Loucy (cell line): ENCODE measurements at regions not wholly inside any gene's neighbourhood (a gene's known extent, or its start where the extent isn't known, plus 50 kb on each side); places are given as distances from the start of the nearest gene placed in this dataset.

Experiments
- H2AFZ ChIP-seq: fragments of 200-600 bp; sonication (generic); 2 replicates; pipeline ENCODE4 v1.6.0; 2016; ENCODE audit warnings: antibody characterized with exemption, mild to moderate bottlenecking, low read length, moderate library complexity
- H3F3A ChIP-seq: fragments of 200-600 bp; 2 replicates; pipeline ENCODE4 v1.6.0; 2016; ENCODE audit warnings: antibody characterized with exemption, low read depth, mild to moderate bottlenecking
- H3K27me3 ChIP-seq: fragments of 200-600 bp; sonication (generic); 2 replicates; pipeline ENCODE4 v1.6.1; 2014; ENCODE audit warnings: low read length, mild to moderate bottlenecking; ENCODE audit not compliant: insufficient read depth, poor library complexity, severe bottlenecking
- H3K36me3 ChIP-seq: fragments of 200-600 bp; sonication (generic); 2 replicates; pipeline ENCODE4 v1.6.1; 2016; ENCODE audit warnings: low read length; ENCODE audit not compliant: insufficient read depth
- H3K4me1 ChIP-seq: fragments of 200-600 bp; sonication (generic); 2 replicates; pipeline ENCODE4 v1.5.1; 2014; ENCODE audit warnings: low read length, mild to moderate bottlenecking; ENCODE audit not compliant: insufficient read depth, poor library complexity, severe bottlenecking
- H3K4me2 ChIP-seq: fragments of 200-600 bp; sonication (generic); 2 replicates; pipeline ENCODE4 v1.6.0; 2014; ENCODE audit warnings: antibody characterized with exemption, low read length, low read depth, mild to moderate bottlenecking; ENCODE audit not compliant: poor library complexity, severe bottlenecking
- H3K4me3 ChIP-seq: fragments of 200-600 bp; sonication (generic); 2 replicates; pipeline ENCODE4 v1.5.1; 2014; ENCODE audit warnings: low read length, mild to moderate bottlenecking, mixed read lengths; ENCODE audit not compliant: poor library complexity, severe bottlenecking
- H3K79me2 ChIP-seq: fragments of 200-600 bp; sonication (generic); 2 replicates; pipeline ENCODE4 v1.6.1; 2014; ENCODE audit warnings: low read length; ENCODE audit not compliant: insufficient read depth
- H3K9ac ChIP-seq: fragments of 200-600 bp; sonication (generic); 2 replicates; pipeline ENCODE4 v1.6.0; 2014; ENCODE audit warnings: mild to moderate bottlenecking, low read depth, low read length, moderate library complexity; ENCODE audit not compliant: poor library complexity, severe bottlenecking
- H3K9me2 ChIP-seq: fragments of 200-600 bp; sonication (generic); replicated peaks from 2 replicates; pipeline ENCODE4 v1.6.1; 2016; ENCODE audit warnings: low read depth, low read length, mixed read lengths
- H3K9me3 ChIP-seq: fragments of 200-600 bp; sonication (generic); 2 replicates; pipeline ENCODE4 v1.6.1; 2014; ENCODE audit warnings: mild to moderate bottlenecking, antibody characterized with exemption, low read length, low read depth; ENCODE audit not compliant: insufficient read depth
- H4K20me1 ChIP-seq: fragments of 200-600 bp; sonication (generic); 2 replicates; pipeline ENCODE4 v1.6.0; 2014; ENCODE audit warnings: antibody characterized with exemption, low read length, mild to moderate bottlenecking; ENCODE audit not compliant: insufficient read depth, poor library complexity, severe bottlenecking
- EZH2phosphoT487 ChIP-seq: fragments of 200-600 bp; IDR thresholded peaks from 2 replicates; pipeline ENCODE4 v1.6.1; 2018; ENCODE audit warnings: antibody characterized with exemption, mild to moderate bottlenecking, moderate library complexity, borderline replicate concordance
- TF ChIP-seq, protein P1 (sequence below): fragments of 200-600 bp; sonication (generic); conservative IDR thresholded peaks from 2 replicates; pipeline ENCODE4 v1.5.1; 2014; ENCODE audit warnings: mild to moderate bottlenecking, antibody characterized with exemption, low read length

DNA sequence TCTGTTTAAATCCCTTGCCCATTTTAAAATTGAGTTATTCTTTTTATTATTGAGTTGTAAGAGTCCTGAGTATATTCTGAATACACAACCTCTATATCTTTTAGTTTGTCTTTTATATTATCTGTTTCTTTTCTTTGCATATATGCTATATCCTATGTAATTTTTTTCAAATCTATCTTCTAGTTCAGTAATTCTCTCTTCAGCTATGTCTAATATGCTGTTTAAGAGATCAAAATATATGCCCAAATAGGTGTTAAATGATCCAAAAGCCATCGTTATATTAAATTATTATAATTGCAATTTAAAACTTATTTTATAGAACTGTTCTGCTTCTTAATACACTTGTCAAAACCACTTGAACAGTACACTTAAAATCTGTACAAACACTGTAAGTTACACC is 107.4 kb upstream of the TSPAN5 start:
- Histone ChIP-seq H2AFZ (no peak overlapping the region), H3K9ac (no peak overlapping the region), H3K9me3 (peaks cover 7% of the 10 kb centered on the region; the same call in 1 of the 2 replicates), H3K4me2 (no peak overlapping the region), H3K4me3 (no peak overlapping the region), H3K79me2 (no peaks in the 10 kb centered on the region), H3K4me1 (no peaks in the 10 kb centered on the region), H4K20me1 (no peaks in the 10 kb centered on the region), H3K36me3 (no peaks in the 10 kb centered on the region), H3K27me3 (no peaks in the 10 kb centered on the region), H3K9me2 (0 out of 2 replicates have a peak, but pooled peaks cover 3% of the 10 kb centered on the region), H3F3A (no peaks in the 10 kb centered on the region)
- TF ChIP-seq, protein P1, sequence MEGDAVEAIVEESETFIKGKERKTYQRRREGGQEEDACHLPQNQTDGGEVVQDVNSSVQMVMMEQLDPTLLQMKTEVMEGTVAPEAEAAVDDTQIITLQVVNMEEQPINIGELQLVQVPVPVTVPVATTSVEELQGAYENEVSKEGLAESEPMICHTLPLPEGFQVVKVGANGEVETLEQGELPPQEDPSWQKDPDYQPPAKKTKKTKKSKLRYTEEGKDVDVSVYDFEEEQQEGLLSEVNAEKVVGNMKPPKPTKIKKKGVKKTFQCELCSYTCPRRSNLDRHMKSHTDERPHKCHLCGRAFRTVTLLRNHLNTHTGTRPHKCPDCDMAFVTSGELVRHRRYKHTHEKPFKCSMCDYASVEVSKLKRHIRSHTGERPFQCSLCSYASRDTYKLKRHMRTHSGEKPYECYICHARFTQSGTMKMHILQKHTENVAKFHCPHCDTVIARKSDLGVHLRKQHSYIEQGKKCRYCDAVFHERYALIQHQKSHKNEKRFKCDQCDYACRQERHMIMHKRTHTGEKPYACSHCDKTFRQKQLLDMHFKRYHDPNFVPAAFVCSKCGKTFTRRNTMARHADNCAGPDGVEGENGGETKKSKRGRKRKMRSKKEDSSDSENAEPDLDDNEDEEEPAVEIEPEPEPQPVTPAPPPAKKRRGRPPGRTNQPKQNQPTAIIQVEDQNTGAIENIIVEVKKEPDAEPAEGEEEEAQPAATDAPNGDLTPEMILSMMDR, result no peak
- TF ChIP-seq EZH2phosphoT487, result no peak

DNA sequence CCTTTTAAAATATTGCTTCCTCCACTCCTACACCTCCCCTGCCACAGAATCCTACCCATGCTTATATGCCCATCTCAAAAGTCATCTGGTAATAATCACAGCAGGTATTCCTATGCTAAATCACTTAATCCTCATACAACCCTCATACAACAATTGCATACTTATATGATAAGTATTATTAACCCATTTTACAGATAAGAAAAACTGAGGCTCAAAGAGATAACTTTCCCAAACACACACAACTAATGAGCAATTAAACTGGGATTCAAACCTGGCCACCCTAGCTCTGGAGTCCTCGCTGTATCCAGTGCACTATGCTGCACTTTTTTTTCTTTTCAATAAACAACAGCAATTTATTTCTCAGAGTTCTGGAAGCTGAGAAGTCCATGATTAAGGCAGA is 99.8 kb upstream of the TSPAN5 start:
- Histone ChIP-seq H3K79me2 (no peaks in the 10 kb centered on the region), H3K4me3 (no peak overlapping the region)

DNA sequence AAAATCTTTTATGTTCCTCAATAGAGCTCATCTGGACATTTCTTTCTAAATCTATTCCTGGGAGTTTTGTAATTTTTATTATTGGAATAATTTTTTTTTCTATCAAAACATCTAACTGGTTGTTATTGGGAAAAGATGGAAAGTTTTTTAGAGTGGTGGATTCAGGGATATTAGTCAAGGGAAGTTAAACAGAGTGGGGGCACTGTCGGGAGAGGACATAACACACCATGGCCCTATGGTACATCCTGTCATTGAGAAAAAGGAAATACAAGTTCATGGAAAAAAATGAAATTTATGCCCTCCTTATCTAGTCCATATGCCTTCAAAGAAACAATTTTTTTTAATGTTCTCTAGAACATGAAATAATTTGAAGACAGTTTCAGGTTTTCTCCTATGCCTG is 96.3 kb upstream of the TSPAN5 start:
- H4K20me1 ChIP-seq, result no peaks in the 10 kb centered on the region
- TF ChIP-seq, protein P1, result no peak
- TF ChIP-seq EZH2phosphoT487, result no peak
- no peak overlapping the region for H3K4me3 ChIP-seq
- H3K9me2 ChIP-seq, result no peaks in the 10 kb centered on the region
- no peak overlapping the region for H3K9ac ChIP-seq
- H2AFZ ChIP-seq, result no peak overlapping the region
- H3K4me1 ChIP-seq, result no peaks in the 10 kb centered on the region
- H3K4me2 ChIP-seq, result no peak overlapping the region
- no peaks in the 10 kb centered on the region for H3K36me3 ChIP-seq
- no peaks in the 10 kb centered on the region for H3K27me3 ChIP-seq
- no peaks in the 10 kb centered on the region for H3K79me2 ChIP-seq
- H3K9me3 ChIP-seq, result no peaks in the 10 kb centered on the region
- H3F3A ChIP-seq, result no peaks in the 10 kb centered on the region

More for the DNA sequence above, 99.8 kb upstream of the TSPAN5 start:
- Histone ChIP-seq H3K36me3 (no peaks in the 10 kb centered on the region), H3K9me2 (no peaks in the 10 kb centered on the region), H3F3A (no peaks in the 10 kb centered on the region), H3K27me3 (no peaks in the 10 kb centered on the region), H4K20me1 (no peaks in the 10 kb centered on the region), H3K9ac (no peak overlapping the region), H3K9me3 (no peaks in the 10 kb centered on the region), H2AFZ (no peak overlapping the region), H3K4me1 (no peaks in the 10 kb centered on the region), H3K4me2 (no peak overlapping the region)
- TF ChIP-seq, protein P1, result no peak
- no peak for TF ChIP-seq EZH2phosphoT487
